Smooth muscle cell (in vitro differentiated cells): ENCODE measurements at regions not wholly inside any gene's neighbourhood (a gene's known extent, or its start where the extent isn't known, plus 50 kb on each side); places are given as distances from the start of the nearest gene placed in this dataset.

Experiments used
- DNase-seq: peaks from one replicate; lab custom pipeline; 2025; ENCODE audit not compliant: unreplicated experiment; lab: John Stamatoyannopoulos, UW
- H2AFZ ChIP-seq: fragments of 200-600 bp; sonication (generic); 2 replicates; pipeline ENCODE4 v1.6.0; 2016; ENCODE audit warnings: antibody characterized with exemption, low read depth, mild to moderate bottlenecking
- H3F3A ChIP-seq: fragments of 200-600 bp; sonication (generic); 2 replicates; pipeline ENCODE4 v1.6.0; 2017; ENCODE audit warnings: antibody characterized with exemption, low read depth
- H3K27ac ChIP-seq: fragments of 200-600 bp; sonication (generic); 2 replicates; pipeline ENCODE4 v1.5.1; 2016; ENCODE audit warnings: low read depth, mild to moderate bottlenecking
- H3K27me3 ChIP-seq: fragments of 200-600 bp; sonication (generic); 2 replicates; pipeline ENCODE4 v1.6.1; 2016; ENCODE audit warnings: low read depth, mild to moderate bottlenecking
- H3K36me3 ChIP-seq: fragments of 200-600 bp; sonication (generic); 2 replicates; pipeline ENCODE4 v1.5.1; 2016; ENCODE audit warnings: low read depth
- H3K4me1 ChIP-seq: fragments of 200-600 bp; sonication (generic); 2 replicates; pipeline ENCODE4 v1.5.1; 2016; ENCODE audit warnings: low read depth
- H3K4me2 ChIP-seq: fragments of 200-600 bp; sonication (generic); 2 replicates; pipeline ENCODE4 v1.6.0; 2016; ENCODE audit warnings: mild to moderate bottlenecking
- H3K4me3 ChIP-seq: fragments of 200-600 bp; sonication (generic); 2 replicates; pipeline ENCODE4 v1.5.1; 2016; ENCODE audit warnings: mild to moderate bottlenecking
- H3K79me2 ChIP-seq: fragments of 200-600 bp; sonication (generic); 2 replicates; pipeline ENCODE4 v1.6.0; 2016; ENCODE audit warnings: low read depth, mild to moderate bottlenecking
- H3K9ac ChIP-seq: fragments of 200-600 bp; sonication (generic); 2 replicates; pipeline ENCODE4 v1.6.0; 2016; ENCODE audit warnings: low read depth
- H3K9me3 ChIP-seq: fragments of 200-600 bp; sonication (generic); replicated peaks from 2 replicates; pipeline ENCODE4 v1.5.1; 2016; ENCODE audit warnings: low read depth
- H4K20me1 ChIP-seq: fragments of 200-600 bp; sonication (generic); 2 replicates; pipeline ENCODE4 v1.6.0; 2016; ENCODE audit warnings: low read depth
- CTCF ChIP-seq: fragments of 200-600 bp; sonication (generic); IDR thresholded peaks from 2 replicates; pipeline ENCODE4 v1.5.1; 2017; ENCODE audit warnings: borderline replicate concordance, mild to moderate bottlenecking, antibody characterized with exemption; ENCODE audit not compliant: insufficient read depth, poor library complexity, severe bottlenecking
- WGBS: methylation state at CpG from one replicate; pipeline ENCODE4 v1.1.7; 2016; ENCODE audit warnings: low lambda C conversion rate; 5-methylcytosine and 5-hydroxymethylcytosine counted together

GRCh38 chr5:13249854-13250253, 694.6 kb downstream of the DNAH5 start:
- Histone ChIP-seq H4K20me1 (no peaks in the 10 kb centered on the region), H3K9ac (no peak overlapping the region), H3K9me3 (no peaks in the 10 kb centered on the region), H3K27me3 (no peaks in the 10 kb centered on the region), H3K27ac (peak overlapping the region; percentile 3), H2AFZ (no peak overlapping the region), H3K36me3 (no peaks in the 10 kb centered on the region), H3K4me1 (no peaks in the 10 kb centered on the region), H3F3A (no peaks in the 10 kb centered on the region), H3K4me3 (no peak overlapping the region), H3K79me2 (no peaks in the 10 kb centered on the region), H3K4me2 (no peak overlapping the region)
- DNase-seq, result no peak
- no peak for TF ChIP-seq CTCF
- 90% methylated on average over 1 of the region's 1 CpG for WGBS

GRCh38 chr5:13248253-13248652, 696.2 kb downstream of the DNAH5 start:
- Histone ChIP-seq H3K9ac (no peak overlapping the region), H3K4me1 (no peaks in the 10 kb centered on the region), H3K27ac (no peak overlapping the region), H4K20me1 (no peaks in the 10 kb centered on the region), H3K4me3 (no peak overlapping the region), H3F3A (no peaks in the 10 kb centered on the region), H3K9me3 (no peaks in the 10 kb centered on the region), H3K79me2 (no peaks in the 10 kb centered on the region), H2AFZ (no peak overlapping the region), H3K36me3 (no peaks in the 10 kb centered on the region), H3K4me2 (no peak overlapping the region), H3K27me3 (no peaks in the 10 kb centered on the region)
- TF ChIP-seq CTCF, result no peak
- DNase-seq, result no peak
- 80% methylated on average over 3 of the region's 3 CpGs for WGBS

- H3K79me2 ChIP-seq, result no peaks in the 10 kb centered on the region
- H3F3A ChIP-seq, result no peaks in the 10 kb centered on the region
- H3K27ac ChIP-seq, result no peak overlapping the region
- no peak overlapping the region for H3K4me3 ChIP-seq
- no peak for TF ChIP-seq CTCF
- no peaks in the 10 kb centered on the region for H3K4me1 ChIP-seq
- no peak overlapping the region for H3K9ac ChIP-seq
- H3K27me3 ChIP-seq, result no peaks in the 10 kb centered on the region
- DNase-seq, result no peak
- H4K20me1 ChIP-seq, result no peaks in the 10 kb centered on the region
- WGBS, result 52% methylated on average over 5 of the region's 5 CpGs
- no peak overlapping the region for H3K4me2 ChIP-seq
- no peak overlapping the region for H2AFZ ChIP-seq
- H3K36me3 ChIP-seq, result no peaks in the 10 kb centered on the region
- no peaks in the 10 kb centered on the region for H3K9me3 ChIP-seq
These were observed 698.4 kb downstream of the DNAH5 start for GRCh38 chr5:13246053-13246452.

GRCh38 chr5:13244151-13244550, 700.3 kb downstream of the DNAH5 start:
- H3K27me3 ChIP-seq, result no peaks in the 10 kb centered on the region
- H3K9me3 ChIP-seq, result no peaks in the 10 kb centered on the region
- no peak overlapping the region for H3K4me2 ChIP-seq

More at GRCh38 chr5:13244151-13244550, 700.3 kb downstream of the DNAH5 start:
- Histone ChIP-seq H3K36me3 (no peaks in the 10 kb centered on the region), H4K20me1 (no peaks in the 10 kb centered on the region), H3K4me1 (no peaks in the 10 kb centered on the region), H3K79me2 (no peaks in the 10 kb centered on the region), H3K27ac (no peak overlapping the region), H3K4me3 (no peak overlapping the region), H3K9ac (no peak overlapping the region), H2AFZ (no peak overlapping the region), H3F3A (no peaks in the 10 kb centered on the region)
- no peak for DNase-seq
- 84% methylated on average over 20 of the region's 20 CpGs for WGBS
- TF ChIP-seq CTCF, result no peak
